HEK293 (cell line): ENCODE measurements at regions not wholly inside any gene's neighbourhood (a gene's known extent, or its start where the extent isn't known, plus 50 kb on each side); places are given as distances from the start of the nearest gene placed in this dataset.

Source experiments
- BCL11A ChIP-seq: fragments of 450-650 bp; formaldehyde crosslinking; IDR thresholded peaks from 2 replicates; pipeline ENCODE4 v1.5.1; 2016; ENCODE audit warnings: low read depth, missing biosample characterization, missing genetic modification characterization
- CTCF ChIP-seq: fragments of 450-650 bp; formaldehyde crosslinking; IDR thresholded peaks from 2 replicates; pipeline ENCODE4 v1.5.1; 2016; ENCODE audit warnings: missing biosample characterization, missing genetic modification characterization
- KLF16 ChIP-seq: fragments of 450-650 bp; formaldehyde crosslinking; IDR thresholded peaks from 2 replicates; pipeline ENCODE4 v1.5.1; 2017; ENCODE audit warnings: missing biosample characterization, missing genetic modification characterization
- PATZ1 ChIP-seq: fragments of 450-650 bp; formaldehyde crosslinking; IDR thresholded peaks from 2 replicates; pipeline ENCODE4 v1.5.1; 2016; ENCODE audit warnings: missing biosample characterization, missing genetic modification characterization
- PRDM10 ChIP-seq: fragments of 450-650 bp; formaldehyde crosslinking; IDR thresholded peaks from 2 replicates; pipeline ENCODE4 v1.5.1; 2016; ENCODE audit warnings: missing biosample characterization, missing genetic modification characterization
- SP7 ChIP-seq: fragments of 450-650 bp; formaldehyde crosslinking; IDR thresholded peaks from 2 replicates; pipeline ENCODE4 v1.5.1; 2016; ENCODE audit warnings: missing biosample characterization, missing genetic modification characterization
- TCF7L2 ChIP-seq: IDR thresholded peaks from 2 replicates; pipeline ENCODE4 v1.6.1; 2011; ENCODE audit warnings: low read depth, mild to moderate bottlenecking, inconsistent platforms, low read length, moderate library complexity, borderline replicate concordance
- ZNF132 ChIP-seq: fragments of 450-650 bp; formaldehyde crosslinking; IDR thresholded peaks from 2 replicates; pipeline ENCODE4 v1.5.1; 2017; ENCODE audit warnings: missing biosample characterization, missing genetic modification characterization, borderline replicate concordance
- ZNF175 ChIP-seq: fragments of 450-650 bp; formaldehyde crosslinking; IDR thresholded peaks from 2 replicates; pipeline ENCODE4 v1.5.1; 2016; ENCODE audit warnings: missing biosample characterization, missing genetic modification characterization
- ZNF350 ChIP-seq: fragments of 450-650 bp; formaldehyde crosslinking; IDR thresholded peaks from 2 replicates; pipeline ENCODE4 v1.5.0; 2017; ENCODE audit warnings: missing biosample characterization, mild to moderate bottlenecking, missing genetic modification characterization
- ZNF48 ChIP-seq: fragments of 450-650 bp; formaldehyde crosslinking; IDR thresholded peaks from 2 replicates; pipeline ENCODE4 v1.5.1; 2016; ENCODE audit warnings: missing biosample characterization, missing genetic modification characterization

GRCh38 chr18:1954583-1955312, 616.6 kb downstream of the METTL4 start:
- TF ChIP-seq ZNF48 (no peak), PRDM10 (tag by site-specific recombination) (no peak), ZNF350 (tag by site-specific recombination) (no peak), ZNF175 (no peak), SP7 (no peak), KLF16 (tag by site-specific recombination) (no peak), CTCF (no peak), ZNF132 (tag by site-specific recombination) (no peak), BCL11A (tag by site-specific recombination) (no peak), TCF7L2 (no peak), PATZ1 (no peak)
